KOPT-K1 (cell line): ENCODE measurements at regions not wholly inside any gene's neighbourhood (a gene's known extent, or its start where the extent isn't known, plus 50 kb on each side); places are given as distances from the start of the nearest gene placed in this dataset.
"Not testable (repeated sequence)": the region's sequence is repeated elsewhere in the genome, so short reads cannot be mapped to it uniquely, and the experiment has no call there.

Experiments used
- H3K27ac ChIP-seq: fragments of 200-600 bp; sonication (generic); 2 replicates; pipeline ENCODE4 v1.5.1; 2016; ENCODE audit warnings: antibody characterized with exemption, mild to moderate bottlenecking, low read depth, low read length; ENCODE audit not compliant: poor library complexity, severe bottlenecking
- H3K36me3 ChIP-seq: fragments of 200-600 bp; sonication (generic); 2 replicates; pipeline ENCODE4 v1.5.1; 2017; ENCODE audit warnings: antibody characterized with exemption, mild to moderate bottlenecking, low read length, moderate library complexity; ENCODE audit not compliant: insufficient read depth
- H3K9me3 ChIP-seq: fragments of 200-600 bp; sonication (generic); 2 replicates; pipeline ENCODE4 v1.5.1; 2017; ENCODE audit warnings: antibody characterized with exemption, low read length, mild to moderate bottlenecking; ENCODE audit not compliant: insufficient read depth, poor library complexity, severe bottlenecking

DNA sequence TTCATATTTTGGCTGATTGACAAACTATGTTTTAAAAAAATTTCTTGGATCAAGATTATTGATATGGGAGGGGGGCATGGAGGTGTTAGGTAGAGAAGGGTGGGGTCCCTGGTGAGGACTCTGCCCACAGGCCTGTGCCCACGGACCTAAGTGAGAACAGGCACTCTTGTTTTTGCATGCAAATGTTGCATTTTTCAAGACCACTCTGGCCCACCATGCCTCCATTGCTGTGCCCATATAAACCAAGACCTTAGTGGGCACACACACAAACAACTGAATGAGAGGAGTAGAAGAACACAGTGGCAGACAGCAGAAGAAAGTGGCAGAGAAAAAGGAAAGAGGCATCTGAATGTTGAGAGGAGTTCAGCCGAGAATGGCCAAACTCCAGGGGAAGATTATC, 69.6 kb upstream of the ZNF98 start:
- H3K27ac ChIP-seq: no peak overlapping the region
- no peaks in the 10 kb centered on the region for H3K36me3 ChIP-seq
- peaks cover 52% of the 10 kb centered on the region for H3K9me3 ChIP-seq

DNA sequence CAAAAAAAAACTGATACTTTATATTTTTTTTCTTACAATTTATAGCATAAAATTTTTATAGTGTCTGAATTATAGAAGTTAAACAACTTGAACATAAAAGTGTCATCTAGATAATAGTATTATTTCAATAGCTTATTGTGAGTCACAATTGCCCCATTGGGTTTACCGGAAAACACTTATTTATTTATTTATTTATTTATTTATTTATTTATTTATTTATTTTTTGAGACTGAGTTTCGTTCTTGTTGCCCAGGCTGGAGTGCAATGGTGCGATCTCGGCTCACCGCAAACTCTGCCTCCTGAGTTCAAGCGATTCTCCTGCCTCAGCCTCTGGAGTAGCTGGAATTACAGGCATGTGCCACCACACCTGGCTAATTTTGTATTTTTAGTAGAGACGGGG, 61.4 kb upstream of the ZNF98 start:
- peaks cover 25% of the 10 kb centered on the region for H3K9me3 ChIP-seq
- H3K36me3 ChIP-seq, H3K27ac ChIP-seq: not testable (repeated sequence)

DNA sequence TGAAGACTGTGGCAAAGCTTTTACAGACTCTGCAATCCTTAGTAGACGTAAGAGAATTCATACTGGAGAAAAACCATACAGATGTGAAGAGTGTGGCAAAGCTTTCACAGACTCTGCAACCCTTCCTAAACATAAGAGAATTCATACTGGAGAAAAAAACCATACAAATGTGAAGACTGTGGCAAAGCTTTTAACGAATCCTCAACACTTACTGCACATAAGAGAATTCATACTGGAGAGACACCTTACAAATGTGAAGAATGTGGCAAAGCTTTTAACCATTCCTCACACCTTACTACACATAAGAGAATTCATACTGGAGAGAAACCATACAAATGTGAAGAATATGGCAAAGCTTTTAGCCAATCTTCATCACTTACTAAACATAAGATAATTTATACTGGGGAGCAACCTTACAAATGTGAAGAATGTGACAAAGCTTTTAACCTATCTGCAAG, 50.1 kb upstream of the ZNF98 start:
- Histone ChIP-seq H3K27ac (no peak overlapping the region), H3K36me3 (no peaks in the 10 kb centered on the region), H3K9me3 (peaks cover 61% of the 10 kb centered on the region)
